GM12875 (cell line): ENCODE measurements at regions not wholly inside any gene's neighbourhood (a gene's known extent, or its start where the extent isn't known, plus 50 kb on each side); places are given as distances from the start of the nearest gene placed in this dataset.

Experiments
- H3K4me3 ChIP-seq: one replicate; pipeline ENCODE4 v1.5.1; 2011; ENCODE audit warnings: low read depth, low read length, control low read depth
- TF ChIP-seq, protein P1 (sequence below): IDR thresholded peaks from 2 replicates; pipeline ENCODE4 v1.5.1; 2011; ENCODE audit warnings: low read depth, mild to moderate bottlenecking, control low read depth, inconsistent platforms, low read length, moderate library complexity, borderline replicate concordance; ENCODE audit not compliant: insufficient read depth

DNA sequence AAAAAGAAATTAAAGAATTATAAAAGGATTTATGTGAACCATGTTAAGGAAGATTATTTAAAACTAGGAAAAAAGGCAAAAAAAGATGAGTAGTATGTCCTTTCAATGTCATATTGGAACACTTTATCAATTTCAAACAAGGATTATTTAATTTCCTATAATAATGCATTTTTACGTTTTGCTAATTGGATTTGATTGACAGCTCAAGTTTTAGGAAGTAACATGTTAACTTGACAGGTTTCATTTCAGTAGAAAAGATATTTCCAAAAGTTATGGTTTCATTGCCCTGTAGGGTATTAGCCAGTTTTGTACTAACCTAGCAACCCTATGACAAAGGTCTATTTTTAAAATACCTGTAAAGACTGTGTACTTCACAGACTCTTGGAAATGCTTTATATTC, 379.6 kb upstream of the ZFP42 start:
- TF ChIP-seq, protein P1, sequence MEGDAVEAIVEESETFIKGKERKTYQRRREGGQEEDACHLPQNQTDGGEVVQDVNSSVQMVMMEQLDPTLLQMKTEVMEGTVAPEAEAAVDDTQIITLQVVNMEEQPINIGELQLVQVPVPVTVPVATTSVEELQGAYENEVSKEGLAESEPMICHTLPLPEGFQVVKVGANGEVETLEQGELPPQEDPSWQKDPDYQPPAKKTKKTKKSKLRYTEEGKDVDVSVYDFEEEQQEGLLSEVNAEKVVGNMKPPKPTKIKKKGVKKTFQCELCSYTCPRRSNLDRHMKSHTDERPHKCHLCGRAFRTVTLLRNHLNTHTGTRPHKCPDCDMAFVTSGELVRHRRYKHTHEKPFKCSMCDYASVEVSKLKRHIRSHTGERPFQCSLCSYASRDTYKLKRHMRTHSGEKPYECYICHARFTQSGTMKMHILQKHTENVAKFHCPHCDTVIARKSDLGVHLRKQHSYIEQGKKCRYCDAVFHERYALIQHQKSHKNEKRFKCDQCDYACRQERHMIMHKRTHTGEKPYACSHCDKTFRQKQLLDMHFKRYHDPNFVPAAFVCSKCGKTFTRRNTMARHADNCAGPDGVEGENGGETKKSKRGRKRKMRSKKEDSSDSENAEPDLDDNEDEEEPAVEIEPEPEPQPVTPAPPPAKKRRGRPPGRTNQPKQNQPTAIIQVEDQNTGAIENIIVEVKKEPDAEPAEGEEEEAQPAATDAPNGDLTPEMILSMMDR = no peak
- no peak overlapping the region for H3K4me3 ChIP-seq

- TF ChIP-seq, protein P1 = no peak
These were observed 378.5 kb upstream of the ZFP42 start for GRCh38 chr4:187617113-187617512.

DNA sequence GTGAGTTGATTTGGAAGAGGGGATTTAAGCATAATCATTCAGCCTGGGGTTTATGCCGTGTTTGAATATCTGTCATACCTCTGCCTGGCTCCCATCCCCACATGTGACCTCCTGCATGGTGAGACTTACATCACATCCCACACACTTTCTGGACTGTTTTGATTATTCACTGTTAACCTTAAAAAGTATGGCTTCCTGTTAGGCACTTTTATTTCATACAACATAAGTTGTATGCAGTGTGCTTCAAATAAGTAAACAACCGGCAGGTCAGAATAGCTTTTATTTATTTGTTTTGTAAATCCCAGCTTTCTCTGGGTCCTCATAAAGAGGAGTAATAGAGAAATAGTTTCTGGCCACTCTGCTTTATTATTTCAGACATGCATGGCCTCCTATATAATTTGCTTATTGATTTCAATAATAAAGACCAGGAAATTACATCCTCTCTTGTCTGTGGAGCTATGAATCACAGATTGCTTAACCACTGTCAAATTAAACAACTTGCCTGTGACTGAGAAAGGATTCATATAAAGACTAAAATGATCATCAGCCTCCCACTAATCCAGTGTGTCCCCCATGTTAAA, 376.8 kb upstream of the ZFP42 start:
- H3K4me3 ChIP-seq = no peak overlapping the region

More at GRCh38 chr4:187617113-187617512, 378.5 kb upstream of the ZFP42 start:
- no peak overlapping the region for H3K4me3 ChIP-seq

DNA sequence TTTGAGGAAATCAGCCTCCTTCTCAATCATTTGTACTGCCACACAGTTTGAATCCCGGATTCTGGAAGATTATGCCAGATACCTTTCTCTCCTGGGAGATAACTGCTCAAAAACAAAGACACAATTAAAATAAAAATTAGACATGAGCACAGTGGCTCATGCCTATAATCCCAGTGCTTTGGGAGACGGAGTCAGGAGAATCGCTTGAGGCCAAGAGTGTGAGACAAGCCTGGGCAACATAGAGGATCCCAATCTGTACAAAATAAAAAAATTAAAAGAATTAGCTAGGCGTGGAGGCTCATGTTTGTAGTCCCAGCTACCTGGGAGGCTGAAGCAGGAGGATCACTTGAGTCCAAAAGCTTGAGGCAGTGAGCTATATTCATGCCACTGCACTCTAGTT, 376.3 kb upstream of the ZFP42 start:
- TF ChIP-seq, protein P1 = no peak

More for the DNA sequence above, 376.8 kb upstream of the ZFP42 start:
- TF ChIP-seq, protein P1 = no peak

DNA sequence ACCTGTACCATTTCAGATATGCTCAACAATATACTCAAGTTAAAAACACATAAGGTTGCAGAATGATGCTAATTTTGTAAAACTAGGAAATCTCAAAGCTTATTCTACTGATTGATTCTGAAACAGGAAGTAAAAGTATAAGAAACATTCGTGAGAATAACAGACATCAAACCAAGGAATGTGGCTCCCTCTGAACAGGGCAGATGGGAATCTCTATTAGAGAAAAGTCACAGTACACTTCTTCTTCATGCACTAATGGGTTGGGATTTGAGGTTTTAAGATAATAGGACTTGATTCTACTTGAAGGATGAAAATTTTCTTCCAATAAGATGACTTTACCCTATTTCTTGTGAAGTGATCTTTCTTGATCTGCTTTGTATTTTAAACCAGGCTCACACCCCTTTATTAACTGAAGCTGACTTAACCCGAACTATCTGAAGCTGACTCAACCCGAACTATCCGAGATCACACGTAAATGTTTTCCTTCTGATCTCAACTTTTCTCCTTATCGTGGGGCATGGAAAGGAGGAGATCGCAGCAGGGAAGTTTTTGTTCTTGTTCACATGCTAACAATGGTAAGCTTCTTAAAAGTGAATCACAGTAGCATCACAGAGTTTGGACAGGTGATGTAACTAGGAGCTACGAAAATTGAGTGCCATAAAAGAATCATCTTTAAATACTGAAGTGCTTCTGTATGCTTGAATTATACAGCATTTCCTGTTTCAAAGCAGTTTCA, 363.1 kb upstream of the ZFP42 start:
- TF ChIP-seq, protein P1 = no peak
- no peak overlapping the region for H3K4me3 ChIP-seq

More for the DNA sequence above, 376.3 kb upstream of the ZFP42 start:
- H3K4me3 ChIP-seq = no peak overlapping the region

- TF ChIP-seq, protein P1 = no peak
- H3K4me3 ChIP-seq = no peak overlapping the region
These were observed 362.3 kb upstream of the ZFP42 start for GRCh38 chr4:187633245-187633644.

DNA sequence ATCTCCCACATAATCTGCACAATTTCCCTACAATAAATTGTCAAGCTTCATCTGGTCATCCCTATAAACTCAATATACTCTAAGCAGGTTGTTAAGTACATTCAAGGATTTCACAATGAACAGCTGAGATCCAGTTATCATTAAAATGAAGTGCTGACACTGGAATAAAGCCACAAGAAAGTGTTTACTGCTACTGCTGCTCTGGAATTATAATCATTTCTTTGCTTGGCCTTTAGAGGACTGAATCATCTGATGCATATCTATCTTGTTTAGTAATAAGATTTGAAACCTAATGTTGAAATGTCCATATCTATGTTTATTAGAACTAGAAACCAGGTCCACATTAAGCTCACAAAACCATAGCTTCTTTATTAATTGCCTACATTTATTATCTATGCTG, 338.6 kb upstream of the ZFP42 start:
- no peak overlapping the region for H3K4me3 ChIP-seq
- TF ChIP-seq, protein P1 = no peak
